ENCODE measurements at regions not wholly inside any gene's neighbourhood (a gene's known extent, or its start where the extent isn't known, plus 50 kb on each side); places are given as distances from the start of the nearest gene placed in this dataset.

GRCh38 chr7:22604246-22604645, 104.3 kb upstream of the STEAP1B start:
- TF ChIP-seq CTCF (IDR thresholded peaks at IDR 0.05) (no peak), SIN3A (IDR thresholded peaks at IDR 0.05; ENCODE audit: borderline replicate concordance, insufficient read depth, low read depth, low read length) (no peak), POLR2AphosphoS5 (IDR thresholded peaks at IDR 0.05; ENCODE audit: low read depth, low read length) (no peak)
